Activated CD8-positive, alpha-beta T cell treated with anti-CD3 and anti-CD28 coated beads, Interleukin-2, amount 10 ng/mL, durations not matched to agents 7 days and 5 days (primary cell): ENCODE measurements at regions not wholly inside any gene's neighbourhood (a gene's known extent, or its start where the extent isn't known, plus 50 kb on each side); places are given as distances from the start of the nearest gene placed in this dataset.

Experiments
- ATAC-seq: fragments of 150-1000 bp; cut with Tn5 transposase; one replicate; pipeline ENCODE4 v1.10.0; 2021; ENCODE audit warnings: moderate library complexity
- CTCF ChIA-PET: fragments of 350-600 bp; sonication (Branson Sonifier 250); formaldehyde crosslinking; loops from one replicate; lab custom pipeline; 2021; ENCODE audit warnings: antibody characterized with exemption; lab: Charles Lee
- POLR2A ChIA-PET: fragments of 350-600 bp; sonication (Branson Sonifier 250); formaldehyde crosslinking; loops from one replicate; lab custom pipeline; 2021; ENCODE audit warnings: antibody characterized with exemption; lab: Charles Lee
- DNase-seq: peaks from one replicate; pipeline ENCODE4 v3.0.0-alpha.2; 2020
- H3K27ac Mint-ChIP-seq: one replicate; pipeline ENCODE4 v1.8.0; 2021; ENCODE audit warnings: mild to moderate bottlenecking, mixed read lengths
- H3K27me3 Mint-ChIP-seq: one replicate; pipeline ENCODE4 v1.8.0; 2021; ENCODE audit warnings: low read depth, mixed read lengths
- H3K36me3 Mint-ChIP-seq: one replicate; pipeline ENCODE4 v1.8.0; 2021; ENCODE audit warnings: low read depth, mixed read lengths
- H3K4me1 Mint-ChIP-seq: one replicate; pipeline ENCODE4 v1.8.0; 2021; ENCODE audit warnings: low read depth, mixed read lengths
- H3K4me3 Mint-ChIP-seq: one replicate; pipeline ENCODE4 v1.8.0; 2021; ENCODE audit warnings: mild to moderate bottlenecking, mixed read lengths
- H3K9me3 Mint-ChIP-seq: one replicate; pipeline ENCODE4 v1.8.0; 2022; ENCODE audit warnings: mixed read lengths; ENCODE audit not compliant: insufficient read depth

DNA sequence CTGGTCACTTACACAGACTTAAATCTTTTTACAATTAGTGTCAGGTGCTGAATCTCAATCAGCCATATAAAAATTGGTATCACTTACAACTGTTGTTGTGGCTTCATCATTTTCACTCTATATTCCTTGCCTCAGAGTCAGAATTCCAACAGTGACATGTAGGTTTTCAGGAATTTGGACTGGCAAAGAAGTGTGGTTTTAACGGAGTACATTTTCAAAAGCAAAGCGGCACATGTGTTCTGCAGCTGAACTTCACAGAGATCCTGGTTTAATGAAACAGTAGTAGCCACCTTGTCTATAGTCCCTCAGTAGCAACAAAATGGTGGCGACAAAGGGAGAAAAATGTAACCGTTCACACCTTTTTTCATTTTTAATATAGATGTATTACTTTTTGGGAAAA lies 486.6 kb downstream of the FAT4 start:
- Mint-ChIP-seq H3K4me1 (no peaks in the 10 kb centered on the region), H3K36me3 (no peaks in the 10 kb centered on the region), H3K9me3 (no peaks in the 10 kb centered on the region), H3K4me3 (no peak overlapping the region), H3K27me3 (no peaks in the 10 kb centered on the region), H3K27ac (no peak overlapping the region)
- no peak for DNase-seq
- ATAC-seq: no peak
- POLR2A ChIA-PET: no interaction called here
- CTCF ChIA-PET: no interaction called here

DNA sequence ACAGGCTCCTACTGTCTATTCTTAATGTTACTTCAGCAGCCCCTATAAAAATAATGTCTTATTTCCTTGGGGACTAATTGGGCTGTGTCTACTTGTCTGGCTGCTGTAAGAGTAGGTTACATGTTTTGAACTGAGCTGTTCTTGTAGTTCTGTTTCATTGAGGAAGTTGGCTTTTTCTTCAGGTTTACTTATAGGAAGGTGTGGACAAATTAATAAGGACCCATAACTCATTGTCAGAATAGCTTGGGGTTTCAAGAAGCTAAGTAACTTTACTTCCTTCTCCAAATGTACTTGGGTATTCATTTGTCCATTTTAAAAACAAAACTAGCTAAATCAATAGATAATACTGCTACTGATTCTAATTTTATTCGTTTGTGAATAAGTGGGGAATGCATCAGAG lies 487.2 kb downstream of the FAT4 start:
- Mint-ChIP-seq H3K27ac (no peak overlapping the region), H3K4me1 (no peaks in the 10 kb centered on the region), H3K36me3 (no peaks in the 10 kb centered on the region), H3K9me3 (no peaks in the 10 kb centered on the region), H3K4me3 (no peak overlapping the region), H3K27me3 (no peaks in the 10 kb centered on the region)
- ChIA-PET CTCF (no interaction called here), POLR2A (no interaction called here)
- ATAC-seq: no peak
- no peak for DNase-seq

DNA sequence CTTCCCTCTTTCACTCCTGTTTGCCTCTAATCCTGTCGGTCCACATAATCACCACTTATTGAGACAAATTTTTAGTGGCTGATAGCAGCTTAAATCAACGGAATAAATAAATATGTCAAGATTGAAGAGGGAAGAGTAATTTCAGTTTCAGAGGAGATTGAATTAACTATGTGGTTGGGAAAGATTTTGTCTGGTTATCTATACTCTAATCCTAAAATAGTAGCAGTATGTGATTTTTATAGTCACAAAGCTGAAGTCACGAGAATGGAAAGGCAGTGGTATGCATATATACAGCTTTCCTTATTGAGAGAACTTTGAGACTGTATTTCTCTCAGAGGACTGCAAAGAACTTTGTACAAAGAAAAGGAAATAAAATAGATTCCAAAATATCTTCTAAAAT lies 493.3 kb downstream of the FAT4 start:
- H3K36me3 Mint-ChIP-seq: no peaks in the 10 kb centered on the region
- H3K27me3 Mint-ChIP-seq: no peaks in the 10 kb centered on the region
- DNase-seq (no peak), ATAC-seq (no peak)
- no peaks in the 10 kb centered on the region for H3K4me1 Mint-ChIP-seq
- no peaks in the 10 kb centered on the region for H3K9me3 Mint-ChIP-seq
- no peak overlapping the region for H3K27ac Mint-ChIP-seq
- no peak overlapping the region for H3K4me3 Mint-ChIP-seq
- POLR2A ChIA-PET: no interaction called here
- CTCF ChIA-PET: no interaction called here

DNA sequence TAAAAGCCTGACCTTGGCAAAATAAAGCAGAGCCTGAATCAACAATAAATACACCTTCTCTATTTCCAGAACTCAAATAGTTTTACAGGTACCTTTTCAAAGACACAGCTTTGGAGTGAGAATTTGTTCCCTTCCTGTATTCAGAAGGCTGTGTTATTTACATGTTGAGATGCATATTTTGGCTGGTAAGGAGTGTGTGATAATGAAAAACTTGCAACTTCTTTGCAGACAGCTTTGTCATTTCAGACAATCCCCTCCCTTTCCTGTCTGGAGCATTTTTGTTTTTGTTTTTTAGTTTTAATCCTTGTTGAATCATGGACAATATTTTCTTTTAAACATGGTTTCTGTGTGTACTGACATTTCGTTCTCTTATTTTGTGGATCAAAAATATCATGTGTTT lies 493.8 kb downstream of the FAT4 start:
- Mint-ChIP-seq H3K36me3 (no peaks in the 10 kb centered on the region), H3K27me3 (no peaks in the 10 kb centered on the region), H3K27ac (no peak overlapping the region), H3K4me1 (no peaks in the 10 kb centered on the region), H3K4me3 (no peak overlapping the region), H3K9me3 (no peaks in the 10 kb centered on the region)
- no peak for DNase-seq
- CTCF ChIA-PET: no interaction called here
- ATAC-seq: no peak
- POLR2A ChIA-PET: no interaction called here

DNA sequence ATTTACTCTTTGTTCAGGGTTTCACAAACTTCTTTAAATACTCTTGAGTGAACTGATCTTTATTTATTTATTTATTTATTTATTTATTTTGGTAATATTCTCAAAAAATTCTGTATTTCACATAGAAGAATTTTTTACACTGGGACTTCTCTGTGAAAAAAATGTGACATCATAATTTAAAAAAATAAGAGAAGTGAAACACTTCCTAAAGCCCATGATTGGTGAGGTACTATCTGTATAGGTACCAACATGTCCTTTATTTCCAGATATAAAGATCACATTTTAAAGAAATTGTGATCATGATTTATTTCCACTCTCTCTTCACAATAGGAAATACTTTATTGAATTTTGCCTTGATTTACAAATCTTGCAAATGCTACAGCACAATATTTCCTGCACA lies 497.1 kb downstream of the FAT4 start:
- Mint-ChIP-seq H3K4me1 (no peaks in the 10 kb centered on the region), H3K4me3 (no peak overlapping the region)

DNA sequence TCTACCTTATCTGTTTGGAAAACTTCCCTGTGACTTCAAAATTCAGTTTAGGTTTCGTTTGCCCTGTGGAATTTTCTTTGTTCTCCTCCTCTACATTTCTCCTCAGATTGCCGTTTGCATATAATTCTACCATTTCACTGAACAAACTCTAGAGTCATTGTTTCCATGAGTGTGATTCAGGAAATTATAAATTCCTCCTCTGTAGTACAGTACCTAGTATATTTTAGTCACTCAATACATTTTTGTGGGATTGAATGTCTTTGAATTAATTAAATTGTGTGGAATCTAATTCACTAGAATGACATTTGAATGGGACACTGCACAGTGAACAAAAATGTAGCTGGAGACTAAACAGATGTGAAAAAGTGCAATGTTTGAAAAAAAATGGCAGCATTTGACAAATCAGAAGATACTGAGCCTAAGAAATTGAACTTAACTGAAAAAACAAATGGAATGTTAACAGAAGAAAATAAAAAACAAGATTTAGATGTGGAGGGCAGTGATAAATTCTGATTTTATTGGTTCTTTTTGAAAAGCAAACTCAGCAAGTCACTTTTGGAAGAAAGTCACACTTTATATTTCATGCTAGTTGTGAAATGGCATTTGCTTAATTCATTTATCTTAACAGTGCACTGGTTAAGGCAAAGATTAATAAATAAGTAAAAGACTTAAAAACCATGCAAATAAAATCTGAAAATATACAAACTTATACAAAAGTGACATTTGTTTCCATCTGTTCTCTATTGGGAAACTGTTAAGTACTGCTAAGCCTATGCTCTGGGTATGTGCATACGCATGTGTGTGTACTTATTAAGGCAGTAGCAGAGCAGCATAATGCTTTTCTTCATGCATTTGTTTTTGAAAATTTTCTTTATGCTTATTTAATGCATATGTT lies 512.3 kb downstream of the FAT4 start:
- POLR2A ChIA-PET: no interaction called here

More for the DNA sequence above, 497.1 kb downstream of the FAT4 start:
- Mint-ChIP-seq H3K27me3 (no peaks in the 10 kb centered on the region), H3K27ac (no peak overlapping the region), H3K36me3 (no peaks in the 10 kb centered on the region), H3K9me3 (peaks cover 3% of the 10 kb centered on the region)
- ATAC-seq (no peak), DNase-seq (no peak)
- POLR2A ChIA-PET: no interaction called here
- CTCF ChIA-PET: no interaction called here

DNA sequence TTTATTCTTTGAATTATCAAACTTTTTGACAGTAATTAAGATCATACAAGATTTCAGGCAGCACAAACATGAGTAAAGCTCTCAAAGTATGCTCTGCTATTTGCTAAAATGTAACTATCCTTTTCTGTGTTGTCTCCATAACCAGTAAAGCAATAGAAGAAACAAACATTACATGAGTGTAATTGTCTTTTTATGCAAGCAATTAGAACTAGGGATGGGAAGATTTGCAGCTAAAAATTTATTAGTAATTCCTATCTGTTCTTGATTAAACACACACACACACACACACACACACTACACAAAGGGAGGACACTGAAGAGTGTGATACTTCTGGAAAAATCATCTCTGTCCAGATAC lies 512.9 kb downstream of the FAT4 start:
- H3K4me1 Mint-ChIP-seq: no peaks in the 10 kb centered on the region
- POLR2A ChIA-PET: no interaction called here
- no peaks in the 10 kb centered on the region for H3K36me3 Mint-ChIP-seq
- H3K27me3 Mint-ChIP-seq: no peaks in the 10 kb centered on the region
- no peak overlapping the region for H3K4me3 Mint-ChIP-seq
- DNase-seq: no peak
- H3K27ac Mint-ChIP-seq: no peak overlapping the region
- CTCF ChIA-PET: no interaction called here
- peaks cover 3% of the 10 kb centered on the region for H3K9me3 Mint-ChIP-seq
- ATAC-seq: no peak

More for the DNA sequence above, 512.3 kb downstream of the FAT4 start:
- no peak overlapping the region for H3K4me3 Mint-ChIP-seq
- no peaks in the 10 kb centered on the region for H3K27me3 Mint-ChIP-seq
- no peaks in the 10 kb centered on the region for H3K36me3 Mint-ChIP-seq
- ATAC-seq (no peak), DNase-seq (no peak)
- CTCF ChIA-PET: no interaction called here
- peaks cover 3% of the 10 kb centered on the region for H3K9me3 Mint-ChIP-seq
- H3K27ac Mint-ChIP-seq: no peak overlapping the region
- no peaks in the 10 kb centered on the region for H3K4me1 Mint-ChIP-seq

DNA sequence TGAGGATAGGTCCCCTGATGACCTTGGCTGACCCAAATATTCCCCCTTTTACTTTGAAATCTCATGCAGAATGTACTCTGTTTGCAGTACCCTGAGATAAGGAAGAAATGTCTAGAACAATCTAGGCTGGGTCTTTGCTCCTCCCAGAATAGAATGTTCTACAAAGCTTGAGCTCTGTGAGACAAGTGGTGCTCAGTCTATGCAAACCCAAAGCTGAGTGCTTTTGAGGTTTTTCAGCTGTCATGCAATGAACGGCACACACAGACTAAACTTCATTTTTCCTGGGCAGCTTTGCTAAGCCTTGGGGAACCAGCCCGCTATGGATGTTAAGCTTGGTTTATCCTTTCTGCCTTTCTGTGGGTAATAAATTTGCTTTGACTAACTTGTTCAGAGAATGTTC lies 513.6 kb downstream of the FAT4 start:
- no peak overlapping the region for H3K27ac Mint-ChIP-seq
- POLR2A ChIA-PET: no interaction called here
- H3K4me3 Mint-ChIP-seq: no peak overlapping the region
- peaks cover 3% of the 10 kb centered on the region for H3K9me3 Mint-ChIP-seq
- CTCF ChIA-PET: no interaction called here
- DNase-seq (no peak), ATAC-seq (no peak)
- H3K4me1 Mint-ChIP-seq: no peaks in the 10 kb centered on the region
- no peaks in the 10 kb centered on the region for H3K27me3 Mint-ChIP-seq
- no peaks in the 10 kb centered on the region for H3K36me3 Mint-ChIP-seq

DNA sequence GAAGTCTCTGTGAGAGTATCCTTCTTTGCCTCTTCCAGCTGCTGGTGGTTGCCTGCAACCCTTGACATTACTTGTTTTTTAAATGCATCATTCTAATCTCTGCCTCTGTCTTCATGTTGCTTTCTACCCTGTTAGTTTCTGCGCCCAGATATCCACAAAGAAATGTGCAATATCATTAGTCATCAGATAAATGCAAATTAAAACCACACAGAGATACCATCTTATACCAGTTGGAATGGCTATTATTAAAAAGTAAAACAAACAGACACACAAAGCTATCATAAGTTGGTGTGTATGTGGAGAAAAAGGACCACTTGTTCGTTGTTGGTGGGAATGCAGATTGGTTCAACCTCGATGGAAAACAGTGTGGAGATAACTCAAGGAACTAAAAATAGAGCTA lies 517.4 kb downstream of the FAT4 start:
- DNase-seq (no peak), ATAC-seq (no peak)
- ChIA-PET POLR2A (no interaction called here), CTCF (no interaction called here)
- Mint-ChIP-seq H3K9me3 (no peaks in the 10 kb centered on the region), H3K36me3 (no peaks in the 10 kb centered on the region), H3K27ac (no peak overlapping the region), H3K4me3 (no peak overlapping the region), H3K4me1 (no peaks in the 10 kb centered on the region), H3K27me3 (no peaks in the 10 kb centered on the region)

DNA sequence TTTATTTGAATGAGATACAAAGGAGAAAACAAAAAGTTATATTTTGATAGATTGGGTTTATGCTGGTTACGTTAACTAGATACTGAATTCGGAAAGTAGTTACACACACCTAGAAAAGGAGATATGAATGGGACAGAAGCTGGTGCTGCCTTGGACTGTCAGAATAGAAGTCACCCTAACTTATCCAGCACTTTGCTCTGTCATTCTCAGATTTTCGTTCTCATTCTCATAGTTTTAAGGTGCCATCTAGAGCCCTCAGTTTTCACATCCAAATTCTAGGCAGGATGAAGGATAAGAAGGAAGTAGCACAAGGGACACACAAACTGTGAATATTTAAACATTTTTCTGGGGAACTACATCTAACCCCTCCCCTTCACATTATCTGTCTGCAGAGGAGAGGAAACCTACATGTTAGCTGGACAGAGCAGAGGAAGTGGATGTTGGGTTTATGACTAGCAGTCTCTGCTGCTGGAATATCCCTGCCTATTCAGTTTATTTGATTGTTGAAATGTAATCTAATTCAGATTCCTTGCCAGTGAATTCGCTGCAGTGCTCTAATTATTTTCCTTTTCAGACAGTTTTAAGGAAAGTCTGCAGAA lies 521.9 kb downstream of the FAT4 start:
- ChIA-PET CTCF (no interaction called here), POLR2A (no interaction called here)
- Mint-ChIP-seq H3K36me3 (no peaks in the 10 kb centered on the region), H3K4me3 (no peak overlapping the region), H3K4me1 (no peaks in the 10 kb centered on the region), H3K27ac (no peak overlapping the region), H3K27me3 (no peaks in the 10 kb centered on the region), H3K9me3 (no peaks in the 10 kb centered on the region)
- no peak for ATAC-seq
- no peak for DNase-seq

DNA sequence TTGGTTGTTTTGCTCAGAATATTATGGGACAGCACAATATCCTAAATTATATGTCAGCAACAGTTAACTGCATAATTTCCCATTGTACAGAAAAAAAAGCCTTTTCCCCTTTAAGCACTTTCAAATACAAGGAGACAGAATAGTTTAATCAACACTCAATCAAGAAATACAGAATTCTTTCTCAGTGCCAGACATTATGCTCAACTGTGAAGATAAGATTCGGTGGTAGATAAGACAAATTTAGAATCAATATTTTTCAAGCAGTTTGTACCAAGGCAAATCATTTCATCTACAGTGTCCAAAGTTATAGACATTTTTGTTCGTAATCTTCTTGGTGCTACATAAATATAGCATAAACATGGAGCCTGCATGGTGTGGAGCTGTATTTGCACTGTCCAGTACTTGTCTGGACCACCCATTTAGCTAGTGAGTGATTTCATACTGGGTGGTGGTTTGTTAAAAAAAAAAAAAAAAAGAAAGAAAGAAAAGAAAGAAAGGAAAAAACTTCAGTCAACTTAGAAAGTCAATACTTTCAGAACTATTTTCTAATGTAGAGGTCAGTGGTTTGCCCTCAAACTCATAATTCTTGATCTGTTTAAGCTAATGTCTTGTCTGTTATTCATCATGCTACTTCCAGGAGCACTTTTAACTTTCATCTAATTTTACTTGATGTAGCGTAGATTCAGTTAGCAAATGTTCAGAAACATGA lies 522.9 kb downstream of the FAT4 start:
- Mint-ChIP-seq H3K4me1 (no peaks in the 10 kb centered on the region), H3K9me3 (no peaks in the 10 kb centered on the region), H3K4me3 (no peak overlapping the region), H3K36me3 (no peaks in the 10 kb centered on the region), H3K27ac (no peak overlapping the region), H3K27me3 (no peaks in the 10 kb centered on the region)
- DNase-seq (no peak), ATAC-seq (no peak)
- ChIA-PET CTCF (no interaction called here), POLR2A (no interaction called here)

DNA sequence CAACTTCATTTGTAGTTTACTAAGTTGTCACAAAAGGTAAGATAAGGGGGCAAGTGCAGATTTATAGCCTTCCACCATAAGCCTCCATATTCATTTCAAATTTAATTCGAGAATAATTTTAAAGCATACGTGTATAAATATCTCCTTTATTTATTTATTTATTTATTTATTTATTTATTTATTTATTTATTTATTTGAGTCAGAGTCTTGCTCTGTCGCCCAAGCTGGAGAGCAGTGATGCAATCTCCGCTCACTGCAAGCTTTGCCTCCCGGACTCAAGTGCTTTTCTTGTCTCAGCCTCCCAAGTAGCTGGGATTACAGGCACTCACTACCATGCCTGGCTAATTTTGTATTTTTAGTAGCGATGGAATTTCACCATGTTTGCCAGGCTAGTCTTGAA lies 523.4 kb downstream of the FAT4 start:
- Mint-ChIP-seq H3K9me3 (no peaks in the 10 kb centered on the region), H3K4me3 (no peak overlapping the region), H3K4me1 (no peaks in the 10 kb centered on the region), H3K27ac (no peak overlapping the region), H3K27me3 (no peaks in the 10 kb centered on the region), H3K36me3 (no peaks in the 10 kb centered on the region)
- no peak for DNase-seq
- ChIA-PET CTCF (no interaction called here), POLR2A (no interaction called here)
- ATAC-seq: no peak
